ENCODE measurements at regions not wholly inside any gene's neighbourhood (a gene's known extent, or its start where the extent isn't known, plus 50 kb on each side); places are given as distances from the start of the nearest gene placed in this dataset.

GRCh38 chr21:15206514-15206913, 141.7 kb upstream of the NRIP1 start:
- ChIA-PET POLR2A (no interaction called here), CTCF (no interaction called here)
- H3K27ac ChIP-seq (ENCODE audit: low read depth, low read length): no peak overlapping the region
- no peak overlapping the region for H3K4me3 ChIP-seq (ENCODE audit: low read depth, low read length)
- DNase-seq (ENCODE audit: low read depth, low spot score): no peak
- H3K9me3 ChIP-seq (ENCODE audit: control insufficient read depth, insufficient read depth, low read length): no peaks in the 10 kb centered on the region
- H3K27me3 ChIP-seq (ENCODE audit: control insufficient read depth, insufficient read depth, low read length): peaks cover 2% of the 10 kb centered on the region
- no peak for TF ChIP-seq CTCF (IDR thresholded peaks at IDR 0.05; ENCODE audit: low read depth, low read length)

DNA sequence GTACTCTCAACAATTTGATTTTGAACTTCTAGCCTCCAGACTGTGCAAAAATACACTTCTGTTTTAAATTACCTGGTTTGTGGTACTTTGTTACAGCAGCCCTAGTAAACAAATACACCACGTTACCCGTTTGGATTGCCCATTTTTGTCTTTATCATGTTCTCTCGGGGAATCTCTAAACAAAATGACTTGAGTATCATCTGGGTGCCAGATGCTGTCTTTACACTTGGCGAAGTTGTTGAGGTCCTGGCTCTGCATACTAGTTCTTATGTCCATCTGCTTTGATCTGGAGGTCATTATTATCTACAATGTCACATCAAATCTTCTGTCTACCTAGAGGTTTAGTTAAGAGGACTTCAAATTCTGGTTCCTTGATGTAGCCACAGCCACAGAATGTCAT, 142.4 kb upstream of the NRIP1 start:
- no peaks in the 10 kb centered on the region for H3K9me3 ChIP-seq (ENCODE audit: control insufficient read depth, insufficient read depth, low read length)
- POLR2A ChIA-PET: no interaction called here
- no peak overlapping the region for H3K27ac ChIP-seq (ENCODE audit: low read depth, low read length)
- CTCF ChIA-PET: no interaction called here
- TF ChIP-seq CTCF (IDR thresholded peaks at IDR 0.05; ENCODE audit: low read depth, low read length): no peak
- DNase-seq (ENCODE audit: low read depth, low spot score): no peak
- H3K4me3 ChIP-seq (ENCODE audit: low read depth, low read length): no peak overlapping the region
- H3K27me3 ChIP-seq (ENCODE audit: control insufficient read depth, insufficient read depth, low read length): peaks cover 2% of the 10 kb centered on the region

DNA sequence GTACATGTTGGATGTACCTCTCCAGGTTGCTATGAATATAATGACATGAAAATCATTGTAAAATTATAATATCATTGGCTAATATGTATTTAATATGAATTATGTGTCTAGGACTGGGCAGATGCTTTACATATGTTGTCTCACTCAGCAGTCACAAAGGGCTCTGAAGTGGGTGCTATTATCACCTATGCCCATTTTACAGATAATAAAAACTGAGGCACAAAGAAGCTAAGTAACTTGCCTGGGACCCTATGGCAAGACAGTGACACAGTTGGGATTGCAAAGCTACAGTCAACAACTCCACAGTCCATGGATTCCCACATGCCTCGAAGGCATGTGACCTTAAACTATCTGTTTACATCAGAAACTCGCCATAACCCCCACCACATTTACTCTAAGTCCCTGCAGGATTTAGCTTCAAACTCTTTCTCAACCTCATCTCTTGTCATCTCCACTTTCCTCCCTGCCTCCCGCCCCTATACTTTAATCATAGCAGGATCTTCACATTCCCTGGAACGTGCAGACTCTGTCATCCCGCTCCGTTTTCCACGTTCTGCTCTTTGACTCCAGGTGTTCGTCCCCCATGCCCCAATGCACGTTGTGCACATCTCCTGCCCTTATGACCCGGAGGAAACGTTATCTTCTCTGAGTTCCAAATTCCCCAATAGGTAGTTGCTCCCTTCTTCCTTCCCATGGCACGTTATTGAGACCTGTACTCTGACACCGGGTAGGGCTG, 143.0 kb upstream of the NRIP1 start:
- Histone ChIP-seq H3K27ac (ENCODE audit: low read depth, low read length) (no peak overlapping the region), H3K9me3 (ENCODE audit: control insufficient read depth, insufficient read depth, low read length) (no peaks in the 10 kb centered on the region), H3K4me3 (ENCODE audit: low read depth, low read length) (no peak overlapping the region), H3K27me3 (ENCODE audit: control insufficient read depth, insufficient read depth, low read length) (peaks cover 2% of the 10 kb centered on the region)
- POLR2A ChIA-PET: no interaction called here
- TF ChIP-seq CTCF (IDR thresholded peaks at IDR 0.05; ENCODE audit: low read depth, low read length): no peak
- CTCF ChIA-PET: no interaction called here
- no peak for DNase-seq (ENCODE audit: low read depth, low spot score)

- no peaks in the 10 kb centered on the region for H3K9me3 ChIP-seq (ENCODE audit: control insufficient read depth, insufficient read depth, low read length)
- H3K27ac ChIP-seq (ENCODE audit: low read depth, low read length): no peak overlapping the region
- H3K27me3 ChIP-seq (ENCODE audit: control insufficient read depth, insufficient read depth, low read length): peaks cover 2% of the 10 kb centered on the region
- ChIA-PET CTCF (no interaction called here), POLR2A (no interaction called here)
- TF ChIP-seq CTCF (IDR thresholded peaks at IDR 0.05; ENCODE audit: low read depth, low read length): no peak
- H3K4me3 ChIP-seq (ENCODE audit: low read depth, low read length): no peak overlapping the region
- no peak for DNase-seq (ENCODE audit: low read depth, low spot score)
Observed at GRCh38 chr21:15208786-15209185, 144.0 kb upstream of the NRIP1 start.

- Histone ChIP-seq H3K27me3 (ENCODE audit: control insufficient read depth, insufficient read depth, low read length) (peaks cover 2% of the 10 kb centered on the region), H3K4me3 (ENCODE audit: low read depth, low read length) (no peak overlapping the region), H3K9me3 (ENCODE audit: control insufficient read depth, insufficient read depth, low read length) (no peaks in the 10 kb centered on the region), H3K27ac (ENCODE audit: low read depth, low read length) (no peak overlapping the region)
- no peak for TF ChIP-seq CTCF (IDR thresholded peaks at IDR 0.05; ENCODE audit: low read depth, low read length)
- CTCF ChIA-PET: no interaction called here
- POLR2A ChIA-PET: no interaction called here
- no peak for DNase-seq (ENCODE audit: low read depth, low spot score)
Observed at GRCh38 chr21:15209224-15209623, 144.4 kb upstream of the NRIP1 start.
